H9 (cell line): ENCODE measurements at regions not wholly inside any gene's neighbourhood (a gene's known extent, or its start where the extent isn't known, plus 50 kb on each side); places are given as distances from the start of the nearest gene placed in this dataset.

Experiments used
- DNase-seq: peaks from one replicate; pipeline ENCODE4 v3.0.0-alpha.2; 2017
- H2AFZ ChIP-seq: one replicate; pipeline ENCODE4 v1.6.1; 2013; ENCODE audit warnings: mild to moderate bottlenecking, low read length, control low read depth, moderate library complexity
- H2AK5ac ChIP-seq: 2 replicates; pipeline ENCODE4 v1.6.1; 2013; ENCODE audit warnings: low read length, control low read depth, mixed read lengths; ENCODE audit not compliant: insufficient read length
- H2BK120ac ChIP-seq: one replicate; pipeline ENCODE4 v1.6.1; 2013; ENCODE audit warnings: low read depth, mild to moderate bottlenecking, low read length, control low read depth, inconsistent platforms; ENCODE audit not compliant: poor library complexity, severe bottlenecking
- H2BK12ac ChIP-seq: 2 replicates; pipeline ENCODE4 v1.6.1; 2013; ENCODE audit warnings: low read length, control low read depth, mixed read lengths, low read depth; ENCODE audit not compliant: insufficient read length
- H2BK15ac ChIP-seq: 2 replicates; pipeline ENCODE4 v1.6.1; 2013; ENCODE audit warnings: low read depth, low read length, control low read depth
- H2BK20ac ChIP-seq: one replicate; pipeline ENCODE4 v1.6.1; 2013; ENCODE audit warnings: low read depth, mild to moderate bottlenecking, low read length, control low read depth, inconsistent platforms; ENCODE audit not compliant: poor library complexity, severe bottlenecking
- H2BK5ac ChIP-seq: 2 replicates; pipeline ENCODE4 v1.6.1; 2013; ENCODE audit warnings: low read length, control low read depth, mixed read lengths; ENCODE audit not compliant: insufficient read length
- H3K14ac ChIP-seq: 2 replicates; pipeline ENCODE4 v1.6.1; 2013; ENCODE audit warnings: low read length, control low read depth; ENCODE audit not compliant: insufficient read depth
- H3K18ac ChIP-seq: 2 replicates; pipeline ENCODE4 v1.6.1; 2013; ENCODE audit warnings: low read depth, mild to moderate bottlenecking, mixed read lengths, low read length, control low read depth; ENCODE audit not compliant: insufficient read length
- H3K23ac ChIP-seq: 2 replicates; pipeline ENCODE4 v1.6.1; 2013; ENCODE audit warnings: low read length, control low read depth, mixed read lengths, low read depth; ENCODE audit not compliant: insufficient read length
- H3K23me2 ChIP-seq: 2 replicates; pipeline ENCODE4 v1.6.1; 2013; ENCODE audit warnings: low read depth, mild to moderate bottlenecking, mixed read lengths, low read length, control low read depth; ENCODE audit not compliant: insufficient read length, poor library complexity, severe bottlenecking
- H3K27ac ChIP-seq: 2 replicates; pipeline ENCODE4 v1.5.1; 2013; ENCODE audit warnings: low read length, control low read depth, mixed read lengths, low read depth; ENCODE audit not compliant: insufficient read length
- H3K27me3 ChIP-seq: 2 replicates; pipeline ENCODE4 v1.6.1; 2013; ENCODE audit warnings: low read length, control low read depth, inconsistent platforms; ENCODE audit not compliant: insufficient read depth
- H3K4ac ChIP-seq: 2 replicates; pipeline ENCODE4 v1.6.1; 2013; ENCODE audit warnings: low read depth, mild to moderate bottlenecking, control low read depth, inconsistent platforms, low read length, moderate library complexity
- H3K4me1 ChIP-seq: 2 replicates; pipeline ENCODE4 v1.6.1; 2013; ENCODE audit warnings: low read length, control low read depth, inconsistent platforms; ENCODE audit not compliant: insufficient read depth
- H3K4me2 ChIP-seq: 2 replicates; pipeline ENCODE4 v1.6.1; 2013; ENCODE audit warnings: low read length, control low read depth, mixed read lengths; ENCODE audit not compliant: insufficient read length, insufficient read depth
- H3K56ac ChIP-seq: 2 replicates; pipeline ENCODE4 v1.6.1; 2013; ENCODE audit warnings: low read depth, mild to moderate bottlenecking, mixed read lengths, low read length, control low read depth; ENCODE audit not compliant: insufficient read length
- H3K79me1 ChIP-seq: 2 replicates; pipeline ENCODE4 v1.6.1; 2013; ENCODE audit warnings: low read depth, mild to moderate bottlenecking, moderate library complexity, low read length, control low read depth, inconsistent platforms; ENCODE audit not compliant: insufficient read depth, poor library complexity, severe bottlenecking
- H3K79me2 ChIP-seq: 2 replicates; pipeline ENCODE4 v1.6.1; 2013; ENCODE audit warnings: low read length, control low read depth, inconsistent platforms; ENCODE audit not compliant: insufficient read depth
- H3K9ac ChIP-seq: 2 replicates; pipeline ENCODE4 v1.6.1; 2013; ENCODE audit warnings: low read length, control low read depth, mixed read lengths; ENCODE audit not compliant: insufficient read length; ENCODE audit errors: extremely low read depth
- H3K9me3 ChIP-seq: one replicate; pipeline ENCODE4 v1.6.1; 2013; ENCODE audit warnings: low read depth, low read length, inconsistent platforms; ENCODE audit not compliant: control insufficient read depth
- H3T11ph ChIP-seq: one replicate; pipeline ENCODE4 v1.6.1; 2013; ENCODE audit warnings: mild to moderate bottlenecking, low read length, control low read depth, inconsistent platforms
- H4K20me1 ChIP-seq: one replicate; pipeline ENCODE4 v1.6.1; 2013; ENCODE audit not compliant: control insufficient read depth, insufficient read length, insufficient read depth
- H4K5ac ChIP-seq: 2 replicates; pipeline ENCODE4 v1.6.1; 2013; ENCODE audit warnings: low read depth, mild to moderate bottlenecking, mixed read lengths, low read length, control low read depth; ENCODE audit not compliant: insufficient read length
- H4K8ac ChIP-seq: replicated peaks from 2 replicates; pipeline ENCODE4 v1.6.1; 2013; ENCODE audit warnings: low read length, control low read depth, mixed read lengths, low read depth; ENCODE audit not compliant: insufficient read length
- H4K91ac ChIP-seq: 2 replicates; pipeline ENCODE4 v1.6.1; 2013; ENCODE audit warnings: low read depth, mild to moderate bottlenecking, moderate library complexity, mixed read lengths, low read length, control low read depth; ENCODE audit not compliant: insufficient read length
- H3K27ac Mint-ChIP-seq, 3 experiments: 2 replicates in 2 of 3; 3 replicates in 1 of 3; pipeline ENCODE4 v1.8.0; 2020 to 2021; ENCODE audit warnings: mixed read lengths in 3 of 3, mild to moderate bottlenecking in 1 of 3, moderate library complexity in 1 of 3
- H3K27me3 Mint-ChIP-seq: 2 replicates; pipeline ENCODE4 v1.8.0; 2021; ENCODE audit warnings: low read depth, mild to moderate bottlenecking, moderate library complexity, mixed read lengths
- H3K36me3 Mint-ChIP-seq, 3 experiments: 2 replicates in 2 of 3; 3 replicates in 1 of 3; pipeline ENCODE4 v1.8.0; 2020 to 2021; ENCODE audit warnings: low read depth in 3 of 3, mixed read lengths in 3 of 3; ENCODE audit not compliant: insufficient read depth in 1 of 3
- H3K4me1 Mint-ChIP-seq, 2 experiments: 2 replicates each; pipeline ENCODE4 v1.8.0; 2020; ENCODE audit warnings: mixed read lengths in 2 of 2
- H3K4me3 Mint-ChIP-seq, 2 experiments: 2 replicates in 1 of 2; 3 replicates in 1 of 2; pipeline ENCODE4 v1.8.0; 2020 to 2021; ENCODE audit warnings: mild to moderate bottlenecking in 2 of 2, mixed read lengths in 2 of 2, moderate library complexity in 1 of 2
- H3K9me3 Mint-ChIP-seq, 2 experiments: 2 replicates in 1 of 2; 3 replicates in 1 of 2; pipeline ENCODE4 v1.8.0; 2020; ENCODE audit warnings: mild to moderate bottlenecking in 2 of 2, mixed read lengths in 2 of 2, moderate library complexity in 1 of 2
- CTCF ChIP-seq: fragments of 200-600 bp; sonication (generic); conservative IDR thresholded peaks from 3 replicates; pipeline ENCODE4 v1.8.0; 2021; ENCODE audit warnings: antibody characterized with exemption, mild to moderate bottlenecking
- WGBS: extraction: QIAGEN DNeasy Blood & Tissue Kit; methylation state at CpG from one replicate; pipeline ENCODE4 v1.1.7; 2013; ENCODE audit warnings: missing lambda C conversion rate, low lambda C conversion rate, mixed read lengths; ENCODE audit not compliant: insufficient read length; ENCODE audit errors: extremely low coverage; 5-methylcytosine and 5-hydroxymethylcytosine counted together

- H3K9me3 Mint-ChIP-seq = peaks cover 21 to 22% of the 10 kb centered on the region in 2 experiments
- Histone ChIP-seq H4K8ac (no peak overlapping the region), H4K91ac (no peak overlapping the region), H3K56ac (no peak overlapping the region), H3T11ph (no peak overlapping the region), H3K4me2 (no peak overlapping the region), H2BK12ac (no peak overlapping the region), H2BK15ac (no peak overlapping the region), H3K79me1 (no peaks in the 10 kb centered on the region), H3K79me2 (no peaks in the 10 kb centered on the region), H2BK5ac (no peak overlapping the region), H3K18ac (no peak overlapping the region), H3K23ac (no peak overlapping the region), H4K5ac (no peak overlapping the region), H3K27ac (no peak overlapping the region), H3K4me1 (no peaks in the 10 kb centered on the region), H3K23me2 (no peaks in the 10 kb centered on the region), H3K14ac (no peak overlapping the region), H2AK5ac (no peak overlapping the region), H4K20me1 (no peaks in the 10 kb centered on the region), H3K9ac (no peak overlapping the region), H2BK20ac (no peak overlapping the region), H3K9me3 (no peaks in the 10 kb centered on the region), H2BK120ac (no peak overlapping the region), H2AFZ (no peak overlapping the region), H3K27me3 (no peaks in the 10 kb centered on the region), H3K4ac (no peak overlapping the region)
- WGBS = no CpG with 5 or more reads among the region's 3 CpGs
- TF ChIP-seq CTCF = no peak
- H3K4me3 Mint-ChIP-seq = no peak overlapping the region
- H3K4me1 Mint-ChIP-seq = peaks cover 0 to 4% of the 10 kb centered on the region in 2 experiments; a peak in 2 of 4 replicates
- DNase-seq = no peak
- no peak overlapping the region for H3K27ac Mint-ChIP-seq
- no peaks in the 10 kb centered on the region; the same call in 1 of the 2 replicates for H3K27me3 Mint-ChIP-seq
- peaks cover 8 to 21% (median 16%) of the 10 kb centered on the region in 3 experiments for H3K36me3 Mint-ChIP-seq
These were observed 550.2 kb downstream of the ZBBX start for GRCh38 chr3:166829896-166830295.
